ENCODE measurements at regions not wholly inside any gene's neighbourhood (a gene's known extent, or its start where the extent isn't known, plus 50 kb on each side); places are given as distances from the start of the nearest gene placed in this dataset.

DNA sequence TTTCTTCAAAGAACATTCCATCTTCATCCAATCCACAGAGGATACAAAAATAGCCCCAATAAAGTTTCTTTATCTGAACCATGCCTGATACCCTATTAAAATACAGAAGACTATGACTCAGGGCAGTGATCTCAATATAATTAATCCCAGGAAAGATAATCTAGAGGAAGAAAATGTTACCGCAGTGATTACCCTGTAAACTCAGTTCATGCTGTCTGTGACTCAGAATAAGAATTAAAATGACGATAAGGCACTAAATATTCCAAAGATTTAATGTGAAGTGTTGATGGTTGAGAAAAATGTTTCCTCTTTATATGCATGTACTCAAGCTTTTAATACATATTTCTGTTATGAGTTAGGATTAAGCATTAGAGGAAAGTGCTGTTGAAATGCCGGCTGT is 88.6 kb upstream of the LYPLAL1 start:
- no peak for TF ChIP-seq POLR2AphosphoS5 (IDR thresholded peaks at IDR 0.05; ENCODE audit: low read depth, low read length)
- no peak for TF ChIP-seq POLR2A (IDR thresholded peaks at IDR 0.05; ENCODE audit: control extremely low read depth in 1 of 2, low read depth in 2 of 2, low read length in 2 of 2)
- TF ChIP-seq EZH2 (IDR thresholded peaks at IDR 0.05; ENCODE audit: low read depth, low read length, severe bottlenecking) = no peak
- TF ChIP-seq, protein P1, sequence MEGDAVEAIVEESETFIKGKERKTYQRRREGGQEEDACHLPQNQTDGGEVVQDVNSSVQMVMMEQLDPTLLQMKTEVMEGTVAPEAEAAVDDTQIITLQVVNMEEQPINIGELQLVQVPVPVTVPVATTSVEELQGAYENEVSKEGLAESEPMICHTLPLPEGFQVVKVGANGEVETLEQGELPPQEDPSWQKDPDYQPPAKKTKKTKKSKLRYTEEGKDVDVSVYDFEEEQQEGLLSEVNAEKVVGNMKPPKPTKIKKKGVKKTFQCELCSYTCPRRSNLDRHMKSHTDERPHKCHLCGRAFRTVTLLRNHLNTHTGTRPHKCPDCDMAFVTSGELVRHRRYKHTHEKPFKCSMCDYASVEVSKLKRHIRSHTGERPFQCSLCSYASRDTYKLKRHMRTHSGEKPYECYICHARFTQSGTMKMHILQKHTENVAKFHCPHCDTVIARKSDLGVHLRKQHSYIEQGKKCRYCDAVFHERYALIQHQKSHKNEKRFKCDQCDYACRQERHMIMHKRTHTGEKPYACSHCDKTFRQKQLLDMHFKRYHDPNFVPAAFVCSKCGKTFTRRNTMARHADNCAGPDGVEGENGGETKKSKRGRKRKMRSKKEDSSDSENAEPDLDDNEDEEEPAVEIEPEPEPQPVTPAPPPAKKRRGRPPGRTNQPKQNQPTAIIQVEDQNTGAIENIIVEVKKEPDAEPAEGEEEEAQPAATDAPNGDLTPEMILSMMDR (IDR thresholded peaks at IDR 0.05; ENCODE audit: control extremely low read depth in 1 of 3, insufficient read depth in 1 of 3, low read depth in 1 of 3, low read length in 3 of 3) = no peak
- no peak for TF ChIP-seq RFX5 (IDR thresholded peaks at IDR 0.05; ENCODE audit: borderline replicate concordance, low read depth, low read length)
- no peak for TF ChIP-seq POU5F1 (IDR thresholded peaks at IDR 0.05; ENCODE audit: low read depth, low read length)
- TF ChIP-seq EP300 (IDR thresholded peaks at IDR 0.05; ENCODE audit: borderline replicate concordance in 1 of 2, low read depth in 2 of 2, low read length in 2 of 2) = no peak
- TF ChIP-seq GTF2F1 (IDR thresholded peaks at IDR 0.05; ENCODE audit: borderline replicate concordance, low read depth, low read length) = no peak
- no peak for TF ChIP-seq RAD21 (IDR thresholded peaks at IDR 0.05 in 1 of 2, conservative IDR thresholded peaks at IDR 0.05 in 1 of 2; ENCODE audit: low read depth in 2 of 2, low read length in 2 of 2)
- no peak for TF ChIP-seq CHD2 (IDR thresholded peaks at IDR 0.05; ENCODE audit: low read length)
- no peak for TF ChIP-seq BRCA1 (IDR thresholded peaks at IDR 0.05; ENCODE audit: low read depth, low read length)
- TF ChIP-seq KDM1A (IDR thresholded peaks at IDR 0.05; ENCODE audit: borderline replicate concordance, low read length) = no peak
- no peak for TF ChIP-seq MAFK (IDR thresholded peaks at IDR 0.05; ENCODE audit: low read depth, low read length)
- TF ChIP-seq ASH2L (IDR thresholded peaks at IDR 0.05; ENCODE audit: low read length) = no peak
